GM12878 (cell line): ENCODE measurements at regions not wholly inside any gene's neighbourhood (a gene's known extent, or its start where the extent isn't known, plus 50 kb on each side); places are given as distances from the start of the nearest gene placed in this dataset.

ENCODE experiments used
- CBX5 ChIP-seq: sonication (generic); IDR thresholded peaks from 2 replicates; pipeline ENCODE4 v1.6.1; 2016; ENCODE audit warnings: low read depth, moderate library complexity, mild to moderate bottlenecking, inconsistent platforms
- CTCF ChIP-seq, 3 experiments: IDR thresholded peaks in 2 of 3; conservative IDR thresholded peaks in 1 of 3; 2 replicates each; pipeline ENCODE4 v1.5.1; 2011; ENCODE audit warnings: low read depth in 3 of 3, low read length in 3 of 3, mild to moderate bottlenecking in 3 of 3, control low read depth in 2 of 3, moderate library complexity in 2 of 3, inconsistent platforms in 1 of 3, mixed read lengths in 1 of 3; ENCODE audit not compliant: control insufficient read depth in 2 of 3, insufficient read depth in 1 of 3; ENCODE audit errors: extremely low read depth in 1 of 3
- E4F1 ChIP-seq: fragments of 450-650 bp; IDR thresholded peaks from 2 replicates; pipeline ENCODE4 v1.6.1; 2018; ENCODE audit warnings: borderline replicate concordance, mild to moderate bottlenecking; ENCODE audit not compliant: partially characterized antibody
- MYC ChIP-seq: IDR thresholded peaks from 2 replicates; pipeline ENCODE4 v1.6.1; 2011; ENCODE audit warnings: mild to moderate bottlenecking, low read length, moderate library complexity, inconsistent platforms; ENCODE audit not compliant: insufficient read depth, insufficient replicate concordance, insufficient read length, severe bottlenecking
- TAF1 ChIP-seq: IDR thresholded peaks from 2 replicates; pipeline ENCODE4 v1.6.1; 2011; ENCODE audit warnings: mild to moderate bottlenecking, low read depth, low read length, borderline replicate concordance
- TBL1XR1 ChIP-seq: IDR thresholded peaks from 2 replicates; pipeline ENCODE4 v1.6.1; 2012; ENCODE audit warnings: low read depth, low read length, improper control_type of control experiment
- ZBTB4 ChIP-seq: fragments of 450-650 bp; formaldehyde crosslinking; IDR thresholded peaks from 2 replicates; pipeline ENCODE4 v1.4.0; 2022; ENCODE audit warnings: mild to moderate bottlenecking, moderate library complexity

GRCh38 chr7:88492153-88492552, 185.5 kb upstream of the STEAP4 start (continued):
- TF ChIP-seq ZBTB4 (CRISPR knock-in tag) (no peak), CTCF (IDR thresholded peaks at IDR 0.05 in 2 of 3, conservative IDR thresholded peaks at IDR 0.05 in 1 of 3; ENCODE audit: control insufficient read depth in 2 of 3, extremely low read depth in 1 of 3, insufficient read depth in 1 of 3, low read depth in 3 of 3, low read length in 3 of 3) (no peak), TBL1XR1 (no peak), MYC (no peak), E4F1 (no peak), CBX5 (no peak), TAF1 (no peak)
